ENCODE measurements at regions not wholly inside any gene's neighbourhood (a gene's known extent, or its start where the extent isn't known, plus 50 kb on each side); places are given as distances from the start of the nearest gene placed in this dataset.

DNA sequence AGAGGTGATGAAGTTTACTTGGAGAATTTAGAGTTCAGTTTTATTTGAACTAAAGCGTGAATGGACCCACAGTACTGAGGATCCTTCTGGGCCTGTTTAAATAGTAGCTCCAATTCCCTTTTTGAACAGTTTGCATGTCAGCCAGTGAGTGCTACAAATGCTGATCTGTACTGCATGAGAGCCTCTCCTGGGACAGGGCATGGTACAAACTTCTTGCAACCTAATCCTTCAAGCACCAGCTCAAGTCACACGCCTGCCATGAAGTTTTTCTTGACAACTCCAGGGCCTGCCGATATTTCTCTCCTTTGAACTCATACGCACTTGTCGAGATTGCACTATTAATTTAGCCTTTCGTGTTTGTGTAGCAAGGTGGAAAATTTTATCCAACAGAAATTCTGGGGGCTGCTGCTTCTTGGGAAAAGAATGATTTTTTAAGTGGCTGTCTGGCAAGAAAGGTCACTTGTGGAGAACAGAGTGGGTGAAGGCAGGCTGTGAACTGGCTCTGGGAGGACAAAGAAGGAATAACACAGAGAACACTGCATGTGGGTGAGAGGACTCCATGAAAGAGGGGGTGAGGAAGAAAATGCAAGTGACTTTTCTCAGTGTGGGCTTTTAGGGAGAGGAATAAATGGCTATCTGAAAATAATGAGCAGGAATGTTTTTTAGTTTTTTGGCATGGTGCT, 192.5 kb downstream of the NDFIP2 start:
- no peak overlapping the region for H3K27ac Mint-ChIP-seq
- no peaks in the 10 kb centered on the region for H3K36me3 Mint-ChIP-seq
- no peaks in the 10 kb centered on the region for H3K9me3 Mint-ChIP-seq (ENCODE audit: low read depth)
- H3K4me3 Mint-ChIP-seq: no peak overlapping the region
- H3K4me1 Mint-ChIP-seq (ENCODE audit: low read depth): no peaks in the 10 kb centered on the region
- no peaks in the 10 kb centered on the region for H3K27me3 Mint-ChIP-seq

- Mint-ChIP-seq H3K36me3 (no peaks in the 10 kb centered on the region), H3K4me3 (no peak overlapping the region), H3K27ac (no peak overlapping the region), H3K27me3 (peaks cover 3% of the 10 kb centered on the region), H3K9me3 (ENCODE audit: low read depth) (no peaks in the 10 kb centered on the region), H3K4me1 (ENCODE audit: low read depth) (no peaks in the 10 kb centered on the region)
These were observed 190.5 kb downstream of the NDFIP2 start for GRCh38 chr13:79671420-79671819.

DNA sequence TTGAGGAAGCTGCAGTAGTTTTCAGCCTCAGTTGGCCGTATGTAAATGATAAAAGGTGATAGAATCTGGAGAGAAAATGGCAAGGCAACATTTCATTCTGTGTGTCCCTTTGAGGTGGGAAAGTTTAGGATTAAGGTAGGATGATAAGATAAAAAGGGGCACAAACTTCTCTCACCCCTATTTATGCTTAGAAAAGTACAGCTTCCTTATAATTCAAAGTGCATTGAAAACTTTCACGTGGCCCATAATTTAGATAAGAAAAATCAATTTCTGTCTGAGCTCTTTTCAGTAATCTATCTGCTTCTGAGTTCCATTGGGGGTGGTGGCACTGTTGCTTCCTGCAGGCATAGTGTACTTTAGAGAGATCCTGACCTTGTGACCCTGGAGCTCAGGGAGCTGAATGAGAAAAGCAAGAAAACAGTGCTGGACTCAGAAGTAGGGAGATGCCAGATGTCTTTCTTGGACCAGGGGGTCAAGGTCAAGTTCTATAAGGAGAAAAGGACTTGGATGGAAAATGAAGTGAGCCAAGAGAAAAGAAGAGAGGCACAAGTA, 187.3 kb downstream of the NDFIP2 start:
- no peaks in the 10 kb centered on the region for H3K36me3 Mint-ChIP-seq

DNA sequence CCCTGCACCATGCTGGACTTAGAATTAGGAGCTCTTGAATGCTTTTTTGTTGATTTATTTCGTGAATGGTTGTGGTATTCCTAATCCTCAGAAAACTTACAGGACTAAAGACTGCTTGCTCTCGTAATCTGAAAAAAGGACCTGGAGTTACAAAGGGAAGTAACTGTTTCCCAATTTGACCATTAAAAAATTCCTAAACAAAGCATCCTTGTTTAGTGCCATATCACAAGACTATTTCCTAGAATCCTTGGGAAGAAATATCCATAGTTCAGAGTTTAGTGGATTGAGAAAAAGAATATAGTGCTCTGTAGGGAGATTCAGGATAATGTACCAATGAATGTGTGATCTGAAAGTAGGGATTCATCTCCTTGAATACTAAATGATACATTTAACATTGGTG, 186.8 kb downstream of the NDFIP2 start:
- Mint-ChIP-seq H3K27ac (no peak overlapping the region), H3K36me3 (no peaks in the 10 kb centered on the region), H3K4me3 (no peak overlapping the region)

More for the DNA sequence above, 187.3 kb downstream of the NDFIP2 start:
- Mint-ChIP-seq H3K27ac (no peak overlapping the region), H3K9me3 (ENCODE audit: low read depth) (no peaks in the 10 kb centered on the region), H3K27me3 (peaks cover 3% of the 10 kb centered on the region), H3K4me3 (no peak overlapping the region), H3K4me1 (ENCODE audit: low read depth) (no peaks in the 10 kb centered on the region)

DNA sequence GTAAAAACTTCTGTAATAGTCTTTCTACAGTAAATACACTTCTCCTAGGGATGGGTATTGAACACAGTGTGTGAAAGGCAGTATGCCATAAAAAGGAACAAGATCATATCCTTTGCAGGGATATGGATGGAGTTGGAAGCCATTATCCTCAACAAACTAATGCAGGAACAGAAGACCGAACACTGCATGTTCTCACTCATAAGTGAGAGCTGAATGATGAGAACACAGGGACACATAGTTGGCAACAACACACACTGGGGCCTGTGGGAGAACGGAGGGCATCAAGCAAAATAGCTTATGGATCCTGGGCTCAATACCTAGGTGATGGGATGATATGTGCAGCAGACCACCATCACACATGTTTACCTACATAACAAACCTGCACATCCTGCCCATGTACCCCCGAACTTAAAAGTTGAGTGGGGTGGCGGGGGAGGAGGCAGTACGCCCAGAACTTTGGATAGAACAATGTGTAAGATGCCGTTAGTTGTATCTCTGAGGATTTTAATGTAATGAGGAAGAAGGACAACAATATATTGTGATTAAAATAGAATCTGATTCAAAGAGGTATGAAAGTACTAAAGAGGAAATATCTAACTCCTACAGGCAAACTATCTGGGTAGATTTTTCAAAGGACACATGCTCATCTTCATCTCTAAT, 183.2 kb downstream of the NDFIP2 start:
- Mint-ChIP-seq H3K4me3 (no peak overlapping the region), H3K27ac (no peak overlapping the region)

More for the DNA sequence above, 186.8 kb downstream of the NDFIP2 start:
- no peaks in the 10 kb centered on the region for H3K9me3 Mint-ChIP-seq (ENCODE audit: low read depth)
- H3K4me1 Mint-ChIP-seq (ENCODE audit: low read depth): no peaks in the 10 kb centered on the region
- peaks cover 3% of the 10 kb centered on the region for H3K27me3 Mint-ChIP-seq

DNA sequence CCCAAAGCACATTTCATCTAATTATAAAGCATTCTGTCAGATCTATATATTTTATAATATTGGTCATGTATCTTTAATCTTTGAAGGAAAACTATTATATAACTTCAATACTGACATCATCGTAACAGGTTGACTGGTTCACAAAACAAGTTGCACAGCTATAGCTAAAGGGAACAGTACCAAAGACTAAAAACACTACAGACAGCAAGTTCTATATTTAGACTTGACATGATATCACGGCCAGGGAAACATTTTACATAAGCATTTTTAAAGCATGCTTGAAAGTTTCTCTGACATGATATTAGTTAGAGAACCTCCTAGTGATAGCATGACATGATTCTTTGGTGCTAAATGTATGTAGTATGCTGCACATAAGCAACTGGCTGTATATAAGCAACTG, 182.5 kb downstream of the NDFIP2 start:
- no peaks in the 10 kb centered on the region for H3K4me1 Mint-ChIP-seq (ENCODE audit: low read depth)
- peaks cover 4% of the 10 kb centered on the region for H3K27me3 Mint-ChIP-seq
- H3K36me3 Mint-ChIP-seq: no peaks in the 10 kb centered on the region
- no peaks in the 10 kb centered on the region for H3K9me3 Mint-ChIP-seq (ENCODE audit: low read depth)
- H3K27ac Mint-ChIP-seq: no peak overlapping the region
- no peak overlapping the region for H3K4me3 Mint-ChIP-seq

More for the DNA sequence above, 183.2 kb downstream of the NDFIP2 start:
- Mint-ChIP-seq H3K9me3 (ENCODE audit: low read depth) (no peaks in the 10 kb centered on the region), H3K4me1 (ENCODE audit: low read depth) (no peaks in the 10 kb centered on the region), H3K36me3 (no peaks in the 10 kb centered on the region), H3K27me3 (peaks cover 4% of the 10 kb centered on the region)

- no peaks in the 10 kb centered on the region for H3K9me3 Mint-ChIP-seq (ENCODE audit: low read depth)
- no peaks in the 10 kb centered on the region for H3K4me1 Mint-ChIP-seq (ENCODE audit: low read depth)
- peaks cover 4% of the 10 kb centered on the region for H3K27me3 Mint-ChIP-seq
- H3K4me3 Mint-ChIP-seq: no peak overlapping the region
- no peak overlapping the region for H3K27ac Mint-ChIP-seq
- H3K36me3 Mint-ChIP-seq: no peaks in the 10 kb centered on the region
These were observed 181.9 kb downstream of the NDFIP2 start for GRCh38 chr13:79662882-79663281.

DNA sequence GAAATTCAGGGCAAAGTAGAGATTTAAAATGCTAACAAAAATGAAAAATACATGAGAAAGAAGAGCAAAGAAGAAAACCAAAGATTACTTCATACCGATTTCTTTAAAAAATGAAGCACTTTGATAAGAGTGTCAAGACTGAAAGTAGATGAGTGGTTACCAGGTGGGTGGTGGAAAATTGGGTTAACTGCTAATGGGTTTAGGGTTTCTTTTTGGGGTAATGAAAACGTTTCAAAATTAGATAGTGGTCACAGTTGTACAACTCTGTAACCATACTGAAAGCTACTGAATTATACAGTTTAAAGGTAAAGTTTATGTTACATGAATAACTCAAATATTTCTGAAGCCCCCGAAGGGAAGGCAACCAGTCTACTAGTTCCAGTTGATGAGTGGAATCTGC, 179.4 kb downstream of the NDFIP2 start:
- Mint-ChIP-seq H3K27me3 (peaks cover 4% of the 10 kb centered on the region), H3K36me3 (no peaks in the 10 kb centered on the region), H3K4me1 (ENCODE audit: low read depth) (no peaks in the 10 kb centered on the region), H3K4me3 (no peak overlapping the region), H3K9me3 (ENCODE audit: low read depth) (no peaks in the 10 kb centered on the region), H3K27ac (no peak overlapping the region)

DNA sequence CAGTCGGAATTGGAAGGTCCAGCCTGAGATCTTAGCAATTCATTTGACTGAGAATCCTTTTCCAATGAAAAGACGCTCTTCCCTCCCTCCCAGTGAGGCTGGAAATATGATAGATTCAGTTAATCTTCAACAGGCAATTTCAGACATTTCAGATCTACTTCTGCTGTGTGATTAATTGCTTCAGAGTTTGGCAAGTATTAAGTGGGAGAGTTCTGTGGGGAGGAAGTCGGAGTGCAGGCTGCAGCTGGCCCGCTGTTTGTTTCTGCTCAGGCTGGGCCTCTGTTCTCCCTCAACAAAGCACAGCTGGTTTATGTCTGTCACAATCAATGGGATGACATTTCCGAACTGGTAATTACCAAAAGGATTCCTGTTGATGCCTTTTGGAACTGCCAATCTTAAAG, 178.2 kb downstream of the NDFIP2 start:
- H3K27me3 Mint-ChIP-seq: peaks cover 4% of the 10 kb centered on the region
- no peaks in the 10 kb centered on the region for H3K4me1 Mint-ChIP-seq (ENCODE audit: low read depth)
- no peak overlapping the region for H3K27ac Mint-ChIP-seq
- no peaks in the 10 kb centered on the region for H3K36me3 Mint-ChIP-seq
- no peak overlapping the region for H3K4me3 Mint-ChIP-seq
- H3K9me3 Mint-ChIP-seq (ENCODE audit: low read depth): no peaks in the 10 kb centered on the region

DNA sequence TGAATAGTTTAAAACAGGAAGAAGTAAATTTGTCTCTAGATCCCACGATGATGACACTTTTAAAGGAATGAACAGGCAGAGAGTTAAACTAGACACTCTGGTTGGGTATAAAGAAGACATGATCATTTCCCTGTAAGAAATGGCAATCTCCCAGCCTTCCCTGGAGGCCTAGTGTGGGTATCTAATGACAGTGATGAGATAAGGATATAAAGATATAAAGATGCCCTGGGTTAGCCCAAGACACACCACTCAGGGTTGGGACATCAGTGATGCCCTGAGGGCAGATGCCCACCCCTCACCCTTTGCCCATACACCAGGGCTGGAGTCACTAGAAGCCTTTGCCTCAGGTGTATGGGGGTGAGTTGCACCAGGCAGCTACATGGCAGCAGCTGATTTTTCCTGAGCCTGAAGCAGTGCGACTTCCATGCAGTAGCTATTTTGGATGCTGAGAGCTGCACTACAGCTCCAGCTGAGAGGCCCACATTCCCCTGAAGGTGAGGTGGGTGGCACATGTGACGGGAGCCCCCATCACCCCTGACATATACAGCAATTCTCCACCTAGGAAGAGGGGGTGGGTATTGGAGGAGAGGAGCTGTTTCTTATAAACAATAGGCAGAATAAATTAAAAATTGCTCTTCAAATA, 177.5 kb downstream of the NDFIP2 start:
- no peaks in the 10 kb centered on the region for H3K4me1 Mint-ChIP-seq (ENCODE audit: low read depth)

GRCh38 chr13:79655509-79655908, 174.6 kb downstream of the NDFIP2 start:
- no peaks in the 10 kb centered on the region for H3K9me3 Mint-ChIP-seq (ENCODE audit: low read depth)
- H3K4me3 Mint-ChIP-seq: no peak overlapping the region
- no peak overlapping the region for H3K27ac Mint-ChIP-seq
- H3K27me3 Mint-ChIP-seq: peaks cover 7% of the 10 kb centered on the region
- no peaks in the 10 kb centered on the region for H3K36me3 Mint-ChIP-seq
- no peaks in the 10 kb centered on the region for H3K4me1 Mint-ChIP-seq (ENCODE audit: low read depth)

More for the DNA sequence above, 177.5 kb downstream of the NDFIP2 start:
- Mint-ChIP-seq H3K27ac (no peak overlapping the region), H3K4me3 (no peak overlapping the region), H3K36me3 (no peaks in the 10 kb centered on the region), H3K27me3 (peaks cover 5% of the 10 kb centered on the region), H3K9me3 (ENCODE audit: low read depth) (no peaks in the 10 kb centered on the region)

DNA sequence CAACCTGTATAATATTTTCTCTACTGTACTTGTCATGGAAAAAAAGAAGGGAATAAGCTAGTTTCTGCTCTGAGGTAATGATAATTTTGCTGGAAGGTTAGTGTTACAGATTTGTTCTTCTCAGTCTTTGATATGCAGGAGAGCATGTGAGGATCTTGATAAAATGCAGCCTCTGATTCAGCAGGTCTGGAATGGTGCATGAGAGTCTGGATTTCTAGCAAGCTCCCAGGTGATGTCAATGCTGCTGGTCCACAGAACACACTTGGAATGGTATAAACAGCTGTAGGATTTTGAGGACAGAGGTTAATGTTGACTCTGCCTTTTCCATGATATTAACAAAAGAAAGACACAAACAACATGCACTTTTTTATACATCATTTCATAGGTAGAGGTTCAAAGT, 173.6 kb downstream of the NDFIP2 start:
- H3K27ac Mint-ChIP-seq: no peak overlapping the region
- no peak overlapping the region for H3K4me3 Mint-ChIP-seq
- H3K36me3 Mint-ChIP-seq: no peaks in the 10 kb centered on the region
- H3K4me1 Mint-ChIP-seq (ENCODE audit: low read depth): no peaks in the 10 kb centered on the region
- peaks cover 6% of the 10 kb centered on the region for H3K27me3 Mint-ChIP-seq
- no peaks in the 10 kb centered on the region for H3K9me3 Mint-ChIP-seq (ENCODE audit: low read depth)

GRCh38 chr13:79650688-79651087, 169.7 kb downstream of the NDFIP2 start:
- Mint-ChIP-seq H3K4me1 (ENCODE audit: low read depth) (no peaks in the 10 kb centered on the region), H3K27ac (no peak overlapping the region), H3K27me3 (peaks cover 3% of the 10 kb centered on the region), H3K4me3 (no peak overlapping the region), H3K9me3 (ENCODE audit: low read depth) (no peaks in the 10 kb centered on the region), H3K36me3 (no peaks in the 10 kb centered on the region)

DNA sequence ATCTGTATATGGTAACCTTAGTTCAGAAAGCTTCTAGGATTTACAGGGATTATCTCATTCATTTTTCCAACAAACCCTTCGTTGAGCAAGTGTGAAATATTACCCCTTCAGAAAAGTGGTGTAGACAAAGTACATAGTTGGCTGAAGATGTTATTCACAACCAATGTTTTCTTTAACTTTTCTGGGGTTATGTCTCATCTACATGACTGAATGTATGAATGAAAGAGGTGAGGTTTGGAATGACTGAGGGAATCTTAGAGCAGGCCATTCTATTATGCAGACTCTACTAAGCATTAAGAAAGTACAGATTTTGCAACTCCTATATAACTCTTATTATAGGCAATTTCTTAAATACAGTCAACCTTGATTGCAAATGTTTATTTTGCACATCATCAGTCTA, 167.2 kb downstream of the NDFIP2 start:
- peaks cover 1% of the 10 kb centered on the region for H3K27me3 Mint-ChIP-seq
- H3K4me1 Mint-ChIP-seq (ENCODE audit: low read depth): no peaks in the 10 kb centered on the region
- H3K4me3 Mint-ChIP-seq: no peak overlapping the region
- no peaks in the 10 kb centered on the region for H3K9me3 Mint-ChIP-seq (ENCODE audit: low read depth)
- no peaks in the 10 kb centered on the region for H3K36me3 Mint-ChIP-seq
- no peak overlapping the region for H3K27ac Mint-ChIP-seq

- no peak overlapping the region for H3K4me3 Mint-ChIP-seq
- no peaks in the 10 kb centered on the region for H3K36me3 Mint-ChIP-seq
- no peaks in the 10 kb centered on the region for H3K9me3 Mint-ChIP-seq (ENCODE audit: low read depth)
- H3K4me1 Mint-ChIP-seq (ENCODE audit: low read depth): no peaks in the 10 kb centered on the region
- H3K27me3 Mint-ChIP-seq: peaks cover 1% of the 10 kb centered on the region
- H3K27ac Mint-ChIP-seq: no peak overlapping the region
These were observed 166.6 kb downstream of the NDFIP2 start for GRCh38 chr13:79647533-79647932.

Measured in activated naive CD8-positive, alpha-beta T cell (primary cell).